ENCODE measurements at regions not wholly inside any gene's neighbourhood (a gene's known extent, or its start where the extent isn't known, plus 50 kb on each side); places are given as distances from the start of the nearest gene placed in this dataset.

GRCh38 chr4:126976850-126977632 lies 655.7 kb upstream of the INTU start:
- TF ChIP-seq POLR2AphosphoS5 (IDR thresholded peaks at IDR 0.05; ENCODE audit: low read depth, low read length) (no peak), TAF1 (IDR thresholded peaks at IDR 0.05; ENCODE audit: low read depth, low read length) (no peak), POLR2A (IDR thresholded peaks at IDR 0.05; ENCODE audit: low read depth, low read length) (no peak), SPI1 (IDR thresholded peaks at IDR 0.05; ENCODE audit: low read depth, low read length) (no peak)
